Ureter (tissue), 1 donor: ENCODE measurements at regions not wholly inside any gene's neighbourhood (a gene's known extent, or its start where the extent isn't known, plus 50 kb on each side); places are given as distances from the start of the nearest gene placed in this dataset.
"Not testable (repeated sequence)": the region's sequence is repeated elsewhere in the genome, so short reads cannot be mapped to it uniquely, and the experiment has no call there.

Source experiments
- DNase-seq: peaks from one replicate; pipeline ENCODE4 v3.0.0-alpha.2; 2020; ENCODE audit warnings: low spot score
- donor health status: DM: yes; HTN: yes; CAD: no.

DNA sequence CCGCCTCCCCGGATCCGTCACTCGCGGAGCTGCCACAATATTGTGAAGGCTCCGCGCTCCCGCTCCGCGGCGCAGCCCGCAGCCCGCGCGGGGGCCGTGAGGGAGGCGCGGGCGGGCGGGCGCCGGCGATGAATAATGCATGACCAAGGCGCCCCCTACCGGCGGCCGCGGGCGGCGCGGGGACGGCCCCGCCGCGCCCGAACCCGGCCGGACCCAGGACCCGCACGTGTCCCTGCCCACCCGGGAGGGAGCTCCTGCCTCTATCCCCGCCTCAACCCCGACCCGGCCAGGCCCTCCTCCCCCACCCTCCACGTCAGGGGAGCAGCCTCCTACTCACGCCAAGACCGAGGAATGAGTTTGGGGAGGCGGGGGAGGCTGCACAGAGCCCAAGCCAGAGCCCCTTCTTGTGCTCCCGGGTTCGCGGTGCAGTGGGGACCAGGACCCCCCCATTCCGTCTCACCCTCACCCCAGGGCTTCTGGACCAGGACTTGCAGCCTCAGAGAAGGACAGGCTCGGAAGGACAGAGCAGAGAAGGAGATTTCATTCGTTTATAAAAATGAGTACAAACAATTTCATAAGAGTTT is 70.8 kb upstream of the CASZ1 start:
- DNase-seq: peak; percentile 63

DNA sequence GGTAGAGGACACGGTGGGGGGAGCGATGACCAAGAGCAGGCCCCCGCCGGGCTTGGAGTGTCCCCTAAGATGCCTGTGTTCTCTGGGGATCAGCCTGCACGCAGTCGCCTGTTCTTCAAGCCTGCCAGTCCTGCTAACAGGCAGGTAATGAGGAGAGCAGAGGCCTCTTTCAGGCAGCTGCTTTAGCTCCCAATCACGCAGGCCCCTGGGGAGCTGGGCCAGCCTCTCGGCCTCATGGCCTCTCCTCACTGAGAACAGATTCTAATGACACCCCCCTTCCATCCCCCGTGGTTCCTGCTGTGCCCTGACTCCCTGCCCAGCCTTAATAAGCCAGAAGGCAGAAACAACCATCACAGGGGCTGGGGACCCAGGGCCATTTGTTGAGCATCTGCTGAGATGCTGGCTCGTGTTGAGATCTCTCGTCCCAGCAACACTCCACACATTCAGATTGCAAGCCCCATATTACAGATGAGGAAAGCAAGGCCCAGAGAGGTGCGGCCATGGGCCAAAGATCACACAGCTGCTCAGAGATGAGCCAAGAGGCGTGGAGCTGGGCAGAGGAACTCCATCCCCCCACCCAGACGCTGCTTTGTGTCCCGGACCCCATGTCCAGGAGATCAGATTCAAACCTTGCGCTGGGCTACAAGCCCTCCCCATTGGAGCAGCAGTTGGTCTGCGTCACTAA is 71.6 kb upstream of the CASZ1 start:
- DNase-seq: no peak

DNA sequence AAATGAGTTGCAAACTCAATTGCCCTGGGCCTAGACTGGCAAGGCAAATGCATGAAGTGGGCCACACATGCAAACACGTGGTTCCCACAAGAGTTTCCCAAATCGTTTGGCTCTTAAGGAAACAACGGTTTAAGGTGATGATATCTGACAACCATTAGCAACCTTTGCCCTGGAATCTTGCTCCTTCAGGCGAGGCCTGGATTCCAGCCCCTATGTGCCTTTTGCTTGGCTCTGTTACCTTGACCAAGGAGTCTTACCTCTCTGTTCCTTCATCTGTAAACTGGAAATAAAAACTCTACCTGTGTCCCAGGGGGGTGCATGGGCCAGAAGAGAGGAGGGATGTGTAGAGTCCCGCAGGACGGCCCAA is 72.1 kb upstream of the CASZ1 start:
- DNase-seq: no peak

DNA sequence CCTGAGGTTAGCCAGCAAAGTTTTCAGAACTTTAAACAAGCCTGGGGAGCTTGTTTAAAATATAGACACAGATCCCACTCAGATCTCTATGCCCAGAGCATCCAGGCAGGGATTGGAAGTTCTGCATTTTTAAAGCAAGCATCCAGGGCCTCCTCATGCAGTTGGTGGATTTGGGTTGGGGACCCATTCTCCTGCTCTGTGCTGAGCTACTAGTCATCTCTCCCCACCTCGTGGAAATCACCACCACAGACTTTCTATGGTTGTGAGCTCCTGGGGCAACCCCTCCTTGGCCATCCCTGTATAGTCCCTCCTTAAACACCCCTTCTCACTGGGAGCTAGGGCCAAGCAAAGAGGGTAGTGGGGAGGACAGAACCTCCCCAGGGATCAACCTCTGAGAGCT is 73.5 kb upstream of the CASZ1 start:
- no peak for DNase-seq

DNA sequence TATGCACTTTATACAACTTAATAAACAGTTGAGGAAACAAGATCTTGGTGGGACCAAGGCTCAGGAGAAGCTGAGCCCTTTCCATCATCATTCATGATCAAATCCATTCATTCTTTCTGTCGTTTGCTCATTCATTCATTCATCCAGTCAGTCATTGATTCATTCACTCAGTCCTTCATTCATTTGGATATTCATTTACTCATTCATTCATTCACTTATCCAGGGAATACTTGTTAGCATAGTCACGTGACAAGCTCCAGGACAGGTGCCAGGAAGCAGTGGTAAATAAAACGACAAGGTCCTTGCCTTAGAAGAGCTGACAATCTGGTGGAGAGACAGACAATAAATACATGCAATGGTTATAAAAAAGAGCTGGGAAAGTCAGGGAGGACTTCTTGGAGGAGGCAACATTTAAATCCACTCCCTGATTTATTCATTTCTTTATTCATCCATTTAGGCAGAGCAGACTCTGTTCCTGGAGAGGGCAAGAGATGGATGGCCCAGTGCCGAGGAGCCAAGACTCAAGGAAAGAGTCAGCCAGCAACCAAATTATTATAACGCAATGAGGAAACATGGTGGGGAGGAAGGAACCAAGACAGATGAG is 74.1 kb upstream of the CASZ1 start:
- DNase-seq: no peak

DNA sequence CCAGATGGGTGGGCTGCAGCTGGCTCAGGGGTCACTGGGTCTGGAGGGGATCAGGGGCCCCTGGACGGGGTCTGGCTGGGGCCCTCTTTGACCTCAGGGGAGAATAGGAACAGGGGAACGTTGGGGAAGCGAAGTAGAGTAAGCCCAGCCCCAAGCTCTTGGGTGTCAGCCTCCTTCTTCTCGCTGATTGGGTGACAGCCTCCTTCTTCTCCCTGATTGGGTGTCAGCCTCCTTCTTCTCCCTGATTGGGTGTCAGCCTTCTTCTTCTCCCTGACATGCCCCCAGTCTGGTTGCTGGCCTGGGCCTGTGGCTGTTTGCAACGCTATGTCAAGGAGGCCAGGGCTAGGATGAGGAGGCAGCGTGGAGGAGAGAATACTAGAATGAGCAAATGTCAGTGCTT is 76.7 kb upstream of the CASZ1 start:
- DNase-seq: no peak

DNA sequence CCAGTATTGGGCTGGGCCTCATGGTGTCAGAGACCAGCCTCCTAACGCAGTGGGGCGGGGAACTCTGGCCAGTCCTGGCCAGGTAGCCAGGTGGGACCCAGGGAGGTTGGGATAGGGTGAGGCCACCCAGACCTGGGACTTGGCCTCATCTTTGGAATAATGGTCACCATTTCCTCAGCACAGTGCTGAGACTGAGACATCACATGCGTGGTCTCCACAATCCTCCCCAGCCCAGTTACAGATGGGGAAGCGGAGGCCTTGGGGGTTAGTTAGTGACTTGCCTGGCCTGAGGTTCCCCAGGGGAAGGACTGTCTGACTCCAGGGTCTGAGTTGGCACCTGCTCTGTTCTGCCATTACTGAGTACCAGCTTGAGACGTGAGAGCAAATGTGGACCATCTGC is 77.9 kb upstream of the CASZ1 start:
- no peak for DNase-seq

DNA sequence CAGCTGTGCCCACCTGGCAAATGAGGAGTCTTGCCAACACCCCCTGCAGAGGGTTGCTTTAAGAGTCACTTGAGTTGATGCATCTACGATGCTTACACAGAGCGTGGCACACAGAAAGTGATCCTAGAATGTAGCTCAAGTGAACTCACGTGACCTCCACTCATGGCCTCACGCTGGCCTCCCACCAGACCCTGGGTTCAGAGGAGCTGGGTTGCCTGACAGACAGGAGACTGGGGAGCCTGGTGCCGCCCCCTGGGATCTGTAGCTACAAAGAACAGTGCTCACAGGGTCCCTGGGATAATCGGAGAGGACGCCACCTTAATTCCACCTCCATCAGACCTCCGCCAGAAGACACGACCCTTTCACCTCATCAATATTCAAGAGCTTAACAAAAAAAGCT is 81.4 kb upstream of the CASZ1 start:
- no peak for DNase-seq

DNA sequence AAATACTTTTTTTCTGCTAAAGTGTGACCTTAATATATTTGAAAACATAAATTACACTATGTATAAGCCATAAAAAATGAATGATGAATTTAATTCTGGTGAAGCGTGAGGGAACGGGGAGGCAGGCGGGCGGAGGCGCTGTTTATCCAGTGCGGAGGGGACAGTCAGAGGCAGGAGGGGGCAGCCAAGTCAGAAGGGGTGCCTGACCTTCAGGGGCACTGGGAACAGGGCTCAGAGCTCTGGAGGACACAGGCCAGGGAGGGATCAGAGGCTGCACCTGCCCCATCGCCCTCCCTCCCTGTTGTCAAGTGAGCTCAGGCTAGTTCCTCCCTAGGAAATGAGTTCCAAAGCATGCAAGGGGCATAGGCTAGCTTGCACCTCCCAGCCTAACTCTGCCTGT is 82.0 kb upstream of the CASZ1 start:
- no peak for DNase-seq

DNA sequence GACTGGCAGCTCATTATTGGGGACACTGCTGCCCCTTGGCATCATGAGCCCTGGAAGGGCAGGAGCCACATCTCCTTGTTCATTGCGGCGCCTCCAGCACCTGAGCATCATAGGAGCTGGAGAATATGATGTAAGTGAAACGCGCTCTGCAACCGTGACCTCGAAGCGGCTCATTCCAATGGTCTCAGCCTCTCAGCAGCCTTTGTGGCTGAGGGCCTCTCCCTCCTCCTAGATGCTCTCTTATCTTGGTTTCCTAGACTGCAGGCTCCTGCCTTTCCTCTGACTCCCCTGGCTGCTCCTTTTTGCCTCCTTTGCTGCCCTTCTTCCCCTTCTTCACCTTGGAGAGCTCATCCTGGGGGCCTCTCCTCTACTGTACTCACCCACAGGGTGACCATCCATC is 83.6 kb upstream of the CASZ1 start:
- DNase-seq: no peak

DNA sequence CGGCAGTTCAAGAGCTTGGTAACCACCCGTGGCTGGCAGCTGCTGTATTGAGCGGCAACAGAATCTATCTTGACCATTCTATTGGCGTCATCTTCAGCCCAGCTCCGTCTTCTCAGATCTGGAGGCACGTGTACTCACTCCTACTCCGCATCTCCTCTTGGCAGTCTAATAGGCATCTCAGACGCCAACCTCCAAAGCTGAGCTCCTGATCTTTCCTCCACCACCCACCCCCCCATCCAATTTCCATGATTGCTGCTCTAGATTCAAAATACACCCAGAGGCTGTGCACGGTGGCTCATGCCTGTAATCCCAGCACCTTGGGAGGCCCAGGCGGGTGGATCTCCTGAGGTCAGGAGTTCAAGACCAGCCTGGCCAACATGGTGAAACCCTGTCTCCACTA is 84.6 kb upstream of the CASZ1 start:
- DNase-seq: no peak

DNA sequence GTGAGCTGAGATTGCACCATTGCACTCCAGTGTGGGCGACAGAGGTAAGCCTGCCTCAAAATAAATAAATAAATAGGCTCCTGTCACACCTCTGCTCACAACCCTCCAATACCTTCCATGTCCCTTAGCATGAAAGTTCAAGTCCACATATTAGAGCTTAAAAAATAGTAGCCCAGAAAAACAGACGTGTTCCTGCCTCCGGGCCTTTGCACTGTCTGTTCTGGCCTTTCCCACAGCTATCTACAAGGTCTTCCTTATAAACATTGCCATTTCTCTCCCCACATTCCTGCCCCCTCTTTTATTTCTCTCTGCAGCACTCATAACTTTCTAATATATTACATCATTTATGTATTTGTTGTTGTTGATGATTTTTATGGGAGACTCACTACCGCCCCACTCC is 85.6 kb upstream of the CASZ1 start:
- DNase-seq: no peak

DNA sequence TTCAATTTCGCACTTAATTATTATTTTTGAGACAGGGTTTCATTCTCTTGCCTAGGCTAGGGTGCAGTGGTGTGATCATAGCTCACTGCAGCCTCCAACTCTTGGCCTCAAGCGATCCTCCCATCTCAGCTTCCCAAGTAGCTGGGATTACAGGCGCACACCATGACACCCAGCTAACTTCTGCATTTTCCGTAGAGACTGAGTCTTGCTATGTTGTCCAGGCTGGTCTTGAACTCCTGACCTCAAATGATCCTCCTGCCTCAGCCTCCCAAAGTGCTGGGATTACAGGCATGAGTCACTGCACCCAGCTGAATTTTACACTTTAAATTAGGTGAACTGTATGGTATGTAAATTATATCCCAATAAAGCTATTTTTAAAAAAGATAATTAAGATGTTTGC is 90.6 kb upstream of the CASZ1 start:
- DNase-seq: not testable (repeated sequence)

DNA sequence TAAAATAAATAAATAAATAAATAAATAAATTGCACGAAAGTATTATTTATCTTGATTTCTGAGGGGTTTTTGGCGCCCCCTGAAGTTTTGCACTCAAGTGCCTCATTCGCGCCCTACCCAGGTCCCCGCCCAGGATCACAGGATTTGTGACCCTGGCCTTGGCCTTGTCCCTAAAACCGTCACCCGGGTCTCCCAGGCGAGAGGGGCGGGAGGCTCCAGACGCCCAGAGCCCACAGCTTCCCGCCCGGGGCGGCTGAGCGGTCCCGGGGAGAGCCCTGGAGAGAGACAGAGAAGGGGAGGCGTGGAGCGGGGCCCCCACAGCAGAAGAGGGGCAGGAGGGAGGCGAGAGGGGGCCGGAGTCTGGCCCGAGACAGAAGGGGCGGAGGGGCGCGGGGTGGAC is 91.8 kb upstream of the CASZ1 start:
- DNase-seq: no peak

DNA sequence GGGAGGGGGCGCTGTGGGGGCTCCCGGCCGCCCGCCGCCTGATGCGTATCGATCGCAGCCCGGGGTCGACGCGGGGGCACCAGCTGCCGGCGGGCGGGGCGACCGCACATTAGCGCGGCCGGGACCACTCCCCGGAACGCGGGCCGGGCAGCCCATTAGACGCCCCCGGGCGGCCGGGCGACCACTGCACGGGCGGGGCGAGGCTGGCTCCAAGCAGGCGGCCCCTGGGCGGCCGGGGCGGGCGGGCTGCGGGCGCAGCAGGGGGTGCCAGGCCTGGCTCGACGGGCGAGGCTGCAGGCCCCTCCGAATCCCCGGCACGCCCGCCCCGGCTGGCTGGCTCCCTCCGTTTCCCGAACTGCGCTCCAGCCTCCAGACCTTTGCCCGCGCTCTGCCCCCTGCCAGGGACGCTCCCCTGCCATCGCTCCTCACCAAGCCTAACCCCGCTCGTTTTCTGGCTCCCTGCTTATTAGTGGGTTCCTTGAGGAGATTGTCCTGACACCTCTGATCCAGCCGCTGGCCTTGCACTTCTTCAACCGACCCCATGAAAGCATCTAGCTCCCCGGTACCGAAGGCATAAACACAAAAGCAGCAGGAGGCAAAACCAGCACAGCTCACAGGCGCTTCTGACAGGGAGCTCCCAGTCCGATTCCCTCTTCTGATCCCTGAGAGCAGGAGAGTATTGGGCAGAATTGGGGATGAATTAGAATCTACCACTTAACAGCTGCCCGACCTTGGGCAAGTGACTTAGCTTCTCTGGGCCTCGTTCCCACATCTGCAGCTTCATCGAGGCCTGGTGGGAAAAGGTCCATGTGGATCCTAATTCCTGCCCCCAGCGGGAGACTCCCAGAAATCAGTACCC is 92.6 kb upstream of the CASZ1 start:
- DNase-seq: no peak

DNA sequence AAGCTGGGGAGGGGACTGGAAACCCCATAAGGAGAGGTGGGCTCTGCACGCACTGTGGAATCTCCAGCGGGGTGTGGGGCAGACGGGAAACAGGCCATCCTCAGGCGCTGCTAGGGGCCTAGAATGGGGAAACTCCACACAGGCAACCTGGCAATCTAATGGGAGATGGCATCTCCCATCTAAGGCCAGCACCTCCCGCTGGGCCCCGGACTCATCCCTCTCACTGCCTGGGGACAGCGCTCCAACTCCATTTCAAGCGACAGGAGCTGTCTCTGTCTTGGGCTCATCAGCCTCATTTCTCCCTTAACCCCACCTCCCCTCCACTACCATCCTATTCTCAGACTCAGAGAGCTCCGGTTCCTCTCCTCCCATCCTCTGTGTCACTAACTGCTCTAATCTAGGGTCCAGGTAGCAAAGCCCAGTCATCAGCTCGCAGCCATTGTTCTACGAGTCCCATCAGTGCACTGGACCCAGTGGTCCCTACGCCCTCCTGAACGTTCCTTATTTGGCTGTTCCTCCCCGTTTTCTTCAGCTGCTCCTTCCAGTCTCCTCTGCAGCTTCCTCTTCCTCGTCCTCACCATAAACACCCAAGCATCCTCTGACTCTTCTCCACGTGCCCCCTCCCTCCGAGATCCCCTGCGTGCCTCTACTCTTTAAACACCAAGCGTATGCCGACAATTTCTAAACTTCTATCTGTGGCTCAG is 93.4 kb upstream of the CASZ1 start:
- DNase-seq: no peak

DNA sequence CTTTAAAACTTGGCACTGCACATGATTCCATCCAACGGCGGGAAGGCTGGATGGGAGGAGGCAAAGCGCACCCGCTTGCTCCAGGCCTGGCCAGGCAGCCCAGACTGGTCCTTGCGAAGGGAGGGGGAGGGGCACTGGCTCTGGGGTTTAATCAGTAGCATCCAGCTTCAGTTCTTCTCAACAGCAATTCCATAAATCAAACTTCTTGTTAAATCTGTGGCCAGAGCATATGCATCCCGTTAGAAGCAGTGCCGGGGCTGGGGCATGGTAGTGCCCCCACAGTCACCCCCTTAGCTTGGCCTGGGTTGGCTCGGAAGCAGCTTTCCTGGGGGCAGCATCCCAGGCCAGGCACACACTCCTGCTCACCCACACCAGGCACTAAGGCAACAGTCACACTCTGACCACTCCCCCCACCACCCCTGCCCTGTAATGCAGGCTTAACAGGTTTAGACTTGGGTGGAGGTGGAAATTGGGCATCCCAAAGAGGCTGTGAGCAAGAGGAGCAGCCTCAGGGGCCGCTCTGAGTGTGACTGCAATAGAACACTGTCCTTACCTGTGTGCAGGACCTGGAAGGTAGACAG is 94.1 kb upstream of the CASZ1 start:
- DNase-seq: peak; percentile 65

DNA sequence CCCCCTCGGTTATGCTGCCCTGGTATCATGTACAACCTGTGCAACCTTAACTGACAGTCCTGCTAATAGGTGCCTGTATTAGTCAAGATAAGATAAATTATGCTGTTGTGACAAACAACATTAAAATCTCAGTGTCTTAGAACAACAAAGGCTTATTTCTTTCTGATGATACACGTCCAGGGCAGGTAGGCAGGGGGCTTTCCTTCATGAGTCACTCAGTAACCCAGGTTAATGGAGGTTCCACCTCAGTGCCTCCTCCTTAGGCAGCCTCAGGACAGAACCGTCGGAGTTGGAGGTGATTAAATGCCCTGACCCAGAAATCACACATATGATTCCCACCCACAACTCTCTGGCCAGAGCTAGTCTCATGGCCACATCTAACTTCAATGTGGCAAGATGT is 94.6 kb upstream of the CASZ1 start:
- no peak for DNase-seq

DNA sequence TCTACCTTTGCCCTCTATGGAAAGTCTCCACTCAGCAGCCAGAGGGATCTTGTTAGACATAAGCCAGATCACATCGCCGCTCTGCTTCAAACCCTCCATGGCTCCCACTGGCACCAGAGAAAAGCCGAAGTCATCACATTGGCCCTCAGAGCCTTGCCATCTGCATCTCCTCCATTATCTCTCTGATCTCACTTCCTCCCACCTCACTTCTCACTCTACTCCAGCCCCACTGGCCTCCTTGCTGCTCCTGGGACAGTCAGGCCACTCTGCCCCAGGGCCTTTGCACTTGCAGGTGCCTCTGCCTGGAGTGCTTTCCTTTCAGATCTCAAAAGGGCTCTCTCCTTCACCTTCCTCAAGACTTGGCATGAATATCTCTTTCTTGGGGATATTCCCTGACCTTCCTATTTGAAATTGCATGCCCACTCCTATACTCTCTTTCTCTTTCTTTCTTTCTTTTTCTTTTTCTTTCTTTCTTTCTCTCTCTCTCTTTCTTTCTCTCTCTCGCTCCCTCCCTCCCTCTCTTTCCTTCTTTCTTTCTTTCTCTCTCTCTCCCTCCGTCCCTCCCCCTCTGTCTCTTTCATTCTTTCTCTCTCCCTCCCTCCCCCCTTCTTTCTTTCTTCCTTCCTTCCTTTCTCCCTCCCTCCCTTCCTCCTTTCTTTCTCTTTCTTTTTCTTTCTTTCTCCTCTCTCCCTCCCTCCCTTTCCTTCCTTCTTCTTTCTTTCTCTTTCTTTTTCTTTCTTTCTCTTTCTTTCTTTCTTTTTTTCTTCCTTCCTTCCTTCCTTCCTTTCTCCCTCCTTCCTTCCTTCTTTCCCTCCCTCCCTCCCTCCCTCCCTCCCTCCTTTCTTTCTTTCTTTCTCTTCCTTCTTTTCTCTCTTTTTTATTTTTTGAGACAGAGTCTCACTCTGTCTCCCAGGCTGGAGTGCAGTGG is 96.0 kb upstream of the CASZ1 start:
- DNase-seq: no peak

DNA sequence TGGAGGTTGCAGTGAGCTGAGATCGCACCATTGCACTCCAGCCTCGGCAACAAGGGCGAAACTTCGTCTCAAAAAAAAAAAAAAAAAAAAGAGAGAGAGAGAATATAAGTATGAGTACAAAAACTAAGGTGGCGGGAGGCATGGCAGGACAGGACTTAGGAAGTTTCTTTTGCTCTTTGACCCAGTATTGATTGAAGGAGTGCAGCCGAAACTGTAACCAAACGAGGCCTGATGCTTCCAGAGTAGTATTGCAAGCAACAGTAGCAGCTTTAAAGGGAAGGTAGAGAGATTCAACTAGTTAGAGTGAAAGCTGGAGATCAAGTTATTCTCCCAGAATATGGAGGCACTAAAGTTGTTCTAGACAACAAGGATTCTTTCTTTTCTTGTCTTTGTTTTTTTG is 99.2 kb upstream of the CASZ1 start:
- DNase-seq: no peak

DNA sequence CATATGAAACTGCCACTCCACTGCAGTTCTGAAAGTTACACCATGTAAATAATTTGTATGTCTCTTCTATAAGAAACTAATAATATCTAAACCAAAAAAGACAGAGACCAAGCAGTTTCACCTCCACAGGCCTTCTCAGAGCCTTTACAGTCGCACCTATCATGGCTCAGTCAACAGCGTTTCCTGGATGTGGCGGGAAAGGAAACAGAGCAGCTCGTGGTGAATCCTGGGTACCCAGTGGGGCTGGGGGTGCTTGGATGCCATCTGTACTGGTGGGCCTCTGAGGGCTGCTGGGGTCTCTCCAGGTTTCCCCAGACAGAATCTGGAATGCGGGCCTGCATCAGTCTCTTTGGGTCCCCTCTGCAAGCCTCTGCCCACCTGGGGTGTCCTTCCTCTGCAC is 100.2 kb upstream of the CASZ1 start:
- DNase-seq: no peak
